ENCODE measurements at regions not wholly inside any gene's neighbourhood (a gene's known extent, or its start where the extent isn't known, plus 50 kb on each side); places are given as distances from the start of the nearest gene placed in this dataset.

- TF ChIP-seq EZH2phosphoT487 (IDR thresholded peaks at IDR 0.05; ENCODE audit: borderline replicate concordance, low read length) (no peak), CTCF (IDR thresholded peaks at IDR 0.05; ENCODE audit: low read depth, low read length, poor library complexity, severe bottlenecking) (no peak)
- H3K79me2 ChIP-seq (ENCODE audit: control insufficient read depth, low read length) = no peaks in the 10 kb centered on the region
Measured at GRCh38 chr1:244286341-244286740, 165.4 kb downstream of the ADSS2 start.

GRCh38 chr1:244287726-244288125 lies 164.0 kb downstream of the ADSS2 start:
- no peaks in the 10 kb centered on the region for H3F3A ChIP-seq (ENCODE audit: control insufficient read depth, insufficient read depth)
- H4K20me1 ChIP-seq (ENCODE audit: control insufficient read depth, insufficient read depth, low read depth, low read length) = no peaks in the 10 kb centered on the region
- H3K27ac ChIP-seq (ENCODE audit: low read depth, low read length) = no peak overlapping the region
- no peaks in the 10 kb centered on the region for H3K27me3 ChIP-seq (ENCODE audit: control insufficient read depth, low read length)
- no peaks in the 10 kb centered on the region for H3K79me2 ChIP-seq (ENCODE audit: control insufficient read depth, low read length)
- no peak overlapping the region for H3K4me2 ChIP-seq (ENCODE audit: low read length)
- H3K9me3 ChIP-seq (ENCODE audit: control insufficient read depth, insufficient read depth, low read length) = no peaks in the 10 kb centered on the region
- no peak overlapping the region for H3K4me3 ChIP-seq (ENCODE audit: low read length)
- TF ChIP-seq CTCF (IDR thresholded peaks at IDR 0.05; ENCODE audit: low read depth, low read length, poor library complexity, severe bottlenecking) = no peak
- no peak for TF ChIP-seq EZH2phosphoT487 (IDR thresholded peaks at IDR 0.05; ENCODE audit: borderline replicate concordance, low read length)
- no peaks in the 10 kb centered on the region for H3K36me3 ChIP-seq (ENCODE audit: control insufficient read depth, low read length)
- H3K9me2 ChIP-seq (replicated peaks; ENCODE audit: control insufficient read depth, low read length) = no peaks in the 10 kb centered on the region
- H3K4me1 ChIP-seq (ENCODE audit: control insufficient read depth, low read length) = no peaks in the 10 kb centered on the region

More at GRCh38 chr1:244286341-244286740, 165.4 kb downstream of the ADSS2 start:
- H3K9me2 ChIP-seq (replicated peaks; ENCODE audit: control insufficient read depth, low read length) = no peaks in the 10 kb centered on the region
- H3K9me3 ChIP-seq (ENCODE audit: control insufficient read depth, insufficient read depth, low read length) = no peaks in the 10 kb centered on the region
- no peaks in the 10 kb centered on the region for H3K4me1 ChIP-seq (ENCODE audit: control insufficient read depth, low read length)
- H4K20me1 ChIP-seq (ENCODE audit: control insufficient read depth, insufficient read depth, low read depth, low read length) = no peaks in the 10 kb centered on the region
- no peaks in the 10 kb centered on the region for H3K36me3 ChIP-seq (ENCODE audit: control insufficient read depth, low read length)
- no peak overlapping the region for H3K4me2 ChIP-seq (ENCODE audit: low read length)
- no peaks in the 10 kb centered on the region for H3K27me3 ChIP-seq (ENCODE audit: control insufficient read depth, low read length)
- H3F3A ChIP-seq (ENCODE audit: control insufficient read depth, insufficient read depth) = no peaks in the 10 kb centered on the region
- no peak overlapping the region for H3K27ac ChIP-seq (ENCODE audit: low read depth, low read length)
- no peak overlapping the region for H3K4me3 ChIP-seq (ENCODE audit: low read length)

- Histone ChIP-seq H3F3A (ENCODE audit: control insufficient read depth, insufficient read depth) (no peaks in the 10 kb centered on the region), H3K4me1 (ENCODE audit: control insufficient read depth, low read length) (no peaks in the 10 kb centered on the region), H3K79me2 (ENCODE audit: control insufficient read depth, low read length) (no peaks in the 10 kb centered on the region), H3K27me3 (ENCODE audit: control insufficient read depth, low read length) (no peaks in the 10 kb centered on the region), H4K20me1 (ENCODE audit: control insufficient read depth, insufficient read depth, low read depth, low read length) (no peaks in the 10 kb centered on the region), H3K9me3 (ENCODE audit: control insufficient read depth, insufficient read depth, low read length) (no peaks in the 10 kb centered on the region), H3K4me2 (ENCODE audit: low read length) (no peak overlapping the region), H3K36me3 (ENCODE audit: control insufficient read depth, low read length) (no peaks in the 10 kb centered on the region), H3K27ac (ENCODE audit: low read depth, low read length) (no peak overlapping the region), H3K9me2 (replicated peaks; ENCODE audit: control insufficient read depth, low read length) (no peaks in the 10 kb centered on the region), H3K4me3 (ENCODE audit: low read length) (no peak overlapping the region)
- TF ChIP-seq CTCF (IDR thresholded peaks at IDR 0.05; ENCODE audit: low read depth, low read length, poor library complexity, severe bottlenecking) (no peak), EZH2phosphoT487 (IDR thresholded peaks at IDR 0.05; ENCODE audit: borderline replicate concordance, low read length) (no peak)
Measured at GRCh38 chr1:244288663-244289062, 163.0 kb downstream of the ADSS2 start.
